NCI-H1930 (cell line): ENCODE measurements at regions not wholly inside any gene's neighbourhood (a gene's known extent, or its start where the extent isn't known, plus 50 kb on each side); places are given as distances from the start of the nearest gene placed in this dataset.

Experiments used
- DNase-seq, 2 experiments: peaks; one replicate each; lab custom pipeline; 2025; lab: John Stamatoyannopoulos, UW

DNA sequence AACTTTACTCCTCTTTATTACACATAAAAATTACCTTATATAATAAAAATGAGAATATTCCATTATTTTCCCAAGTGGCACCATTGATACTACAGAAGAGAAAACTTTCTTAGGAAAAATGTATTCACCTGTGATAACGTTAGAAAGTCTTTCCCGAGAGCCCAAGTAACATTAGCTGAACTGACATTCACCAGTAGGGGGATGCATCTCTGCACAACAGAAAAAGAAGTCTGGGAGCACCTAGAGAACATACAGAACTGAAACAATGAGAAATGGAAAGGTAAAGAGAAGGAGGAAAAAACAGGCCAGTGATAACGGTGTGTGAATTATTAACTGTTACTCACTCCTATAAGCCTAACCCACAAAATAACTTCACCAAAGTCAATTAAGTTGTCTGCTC, 423.3 kb downstream of the CENPC start:
- no peak for DNase-seq

DNA sequence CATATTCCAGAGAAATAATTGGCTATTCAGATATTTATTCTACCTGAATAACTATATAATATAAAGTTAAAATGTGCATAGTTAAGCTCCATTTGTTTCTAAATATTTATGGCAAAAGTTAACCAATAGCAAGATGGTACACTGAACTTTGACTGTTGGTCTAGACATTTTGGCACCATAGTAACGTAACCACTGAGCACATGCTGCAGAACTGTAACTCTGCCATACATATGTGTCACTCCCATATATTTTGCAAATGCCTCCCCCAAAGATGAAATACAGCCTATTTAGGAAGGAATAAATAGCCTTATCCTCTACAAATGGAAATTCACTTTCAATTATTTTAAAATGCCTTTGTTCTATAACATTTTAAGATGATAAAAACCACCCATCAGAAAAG, 424.9 kb downstream of the CENPC start:
- DNase-seq: no peak

DNA sequence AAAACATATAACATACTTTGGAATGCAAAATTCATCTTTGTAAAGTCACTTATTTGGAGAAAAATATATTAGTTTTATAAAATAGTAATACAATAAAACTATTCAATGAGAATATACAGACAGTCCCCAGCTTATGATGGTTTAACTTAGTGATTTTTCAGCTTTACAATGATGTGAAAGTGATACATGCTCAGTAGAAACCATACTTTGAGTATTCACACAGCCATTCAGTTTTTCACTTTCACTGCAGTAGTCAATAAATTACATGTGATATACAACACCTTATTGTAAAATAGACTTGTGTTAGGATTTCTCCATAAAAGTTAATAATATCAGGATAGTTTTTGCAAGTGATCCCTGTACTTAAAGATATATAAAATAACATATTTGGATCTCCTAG, 436.0 kb downstream of the CENPC start:
- no peak for DNase-seq

DNA sequence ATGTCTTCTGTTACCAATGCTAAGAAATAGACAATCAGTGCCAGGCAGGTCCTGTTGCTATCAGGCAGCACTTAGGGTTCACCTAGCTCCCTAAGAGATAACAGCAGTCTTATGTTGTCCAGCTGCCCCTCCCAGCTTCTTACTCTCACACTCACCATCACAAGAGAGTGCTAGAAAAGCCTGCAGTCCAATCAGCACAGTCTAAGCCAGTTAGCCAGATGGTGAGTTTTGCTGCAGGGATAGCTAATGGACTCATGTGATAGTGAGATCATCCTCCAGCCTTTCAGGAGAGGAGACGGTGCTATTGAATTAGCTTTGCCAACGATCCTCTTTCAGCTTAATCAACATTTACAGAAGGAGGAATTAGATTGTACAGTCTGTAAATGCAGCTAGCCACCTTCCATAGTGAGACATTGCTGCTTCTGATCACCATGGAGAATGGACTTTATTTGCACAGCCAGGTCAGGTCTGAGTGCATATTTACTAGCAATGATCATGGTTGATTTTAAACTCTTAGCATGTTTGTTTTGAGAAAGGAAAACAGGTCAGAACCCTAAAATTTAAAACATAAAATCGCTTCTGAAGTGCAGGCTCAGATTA, 438.3 kb downstream of the CENPC start:
- DNase-seq: peak; percentile 84 to 86

DNA sequence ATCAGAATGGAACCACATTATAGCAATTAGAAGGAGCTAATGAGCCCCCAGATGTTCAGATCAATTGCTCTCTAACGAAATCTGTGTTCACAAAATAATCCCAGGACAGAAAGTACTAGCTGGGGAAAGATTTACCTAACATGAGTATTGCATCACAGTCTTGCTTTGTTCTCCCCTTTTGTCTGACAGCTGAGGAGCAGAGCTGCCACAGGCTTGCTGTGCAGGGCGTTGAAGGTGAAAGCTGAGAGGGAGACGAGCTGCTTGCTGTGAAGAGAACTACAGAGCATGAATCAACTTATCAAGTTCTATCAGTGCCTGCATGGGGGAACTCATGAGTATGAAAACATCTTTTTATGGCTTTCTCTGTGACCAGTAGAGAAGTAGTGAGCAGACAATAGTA, 441.2 kb downstream of the CENPC start:
- DNase-seq: no peak

DNA sequence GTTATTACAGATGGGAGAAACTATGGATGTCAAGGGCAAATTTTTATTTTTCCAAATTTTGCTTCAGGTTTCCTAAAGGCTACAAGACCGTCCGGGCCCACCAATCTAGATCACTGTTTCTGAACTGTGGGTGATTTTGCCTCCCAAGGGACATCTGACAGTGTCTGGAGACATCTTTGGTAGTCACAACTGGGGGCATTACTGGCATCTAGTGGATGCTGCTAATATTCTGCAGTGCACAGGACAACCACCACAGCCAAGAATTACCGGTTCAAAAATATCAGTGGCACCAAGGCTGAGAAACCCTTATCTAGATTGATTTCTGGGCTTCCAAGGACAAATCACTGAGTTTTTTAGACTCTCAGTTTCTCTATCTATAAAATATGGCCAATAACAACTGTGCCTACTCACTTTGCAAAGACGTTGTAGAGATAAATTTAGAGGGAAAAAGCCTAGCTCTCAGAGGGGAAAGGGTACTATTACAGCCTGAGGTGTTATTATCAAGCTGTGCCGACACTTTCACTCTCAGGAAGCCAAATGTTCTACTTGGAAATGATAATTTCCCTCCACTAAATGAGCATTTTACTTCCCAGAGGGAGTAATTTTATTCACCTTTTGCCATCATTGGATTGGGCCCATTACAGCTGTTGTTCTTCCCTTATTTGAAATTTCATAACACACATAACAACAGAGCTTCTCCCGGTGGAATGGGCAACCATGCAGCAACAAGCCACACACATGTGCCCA, 442.1 kb downstream of the CENPC start:
- DNase-seq: no peak

DNA sequence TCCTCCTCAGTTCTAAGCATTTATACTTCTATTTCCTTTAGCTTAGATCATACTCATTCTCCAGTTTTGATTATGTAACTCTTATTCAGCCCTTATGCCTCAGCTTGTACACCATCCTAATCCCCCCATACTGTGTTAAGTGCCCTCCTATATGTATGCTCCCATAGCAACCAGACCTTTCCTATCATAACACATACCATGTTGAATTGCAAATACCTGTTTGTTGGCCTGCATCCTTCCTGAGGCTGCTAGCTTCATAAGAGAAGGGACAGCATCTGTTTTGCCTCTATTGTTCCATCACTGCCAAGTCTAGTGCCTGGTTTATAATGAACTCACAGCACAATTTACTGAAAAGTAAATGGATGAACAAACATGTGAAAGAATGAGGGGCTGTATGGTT, 443.7 kb downstream of the CENPC start:
- no peak for DNase-seq

DNA sequence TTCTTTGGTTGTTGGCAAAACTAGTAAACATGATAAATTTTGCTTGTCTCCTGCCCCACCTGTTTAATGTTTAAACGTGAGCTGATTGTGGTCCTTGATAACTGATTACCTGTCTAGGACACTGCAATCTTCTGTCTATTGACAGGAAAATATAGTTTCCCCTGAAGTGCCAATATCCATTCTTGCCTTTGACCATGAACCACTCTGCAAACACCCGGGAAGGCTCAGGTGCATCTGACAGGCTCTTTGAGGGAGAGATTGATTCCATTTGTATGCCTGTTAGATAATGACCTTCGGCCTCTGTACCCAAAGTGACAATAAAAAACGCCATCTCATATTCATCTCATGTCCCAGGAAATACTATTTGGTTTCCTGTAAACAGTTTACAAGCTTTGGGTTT, 453.0 kb downstream of the CENPC start:
- DNase-seq: peak in 1 of 2 experiments; percentile 18

DNA sequence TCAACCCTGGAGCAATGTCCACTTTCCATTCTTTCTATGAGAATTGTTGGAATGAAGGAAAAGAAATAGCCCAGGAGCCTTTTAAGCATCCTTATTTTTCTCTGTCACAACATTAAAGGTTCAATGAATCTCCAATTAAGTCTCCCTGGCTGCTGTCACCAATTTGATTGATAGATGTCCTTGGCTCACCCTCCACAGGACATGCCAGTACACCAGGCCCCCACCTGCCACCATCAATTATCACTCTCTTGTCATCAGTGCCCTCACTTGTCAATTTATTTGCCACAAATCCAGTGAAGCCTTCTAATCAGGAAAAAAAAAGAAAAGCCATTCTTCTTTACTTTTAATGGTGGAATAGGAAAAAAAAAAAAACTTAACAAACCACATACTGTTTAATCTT, 453.6 kb downstream of the CENPC start:
- no peak for DNase-seq

DNA sequence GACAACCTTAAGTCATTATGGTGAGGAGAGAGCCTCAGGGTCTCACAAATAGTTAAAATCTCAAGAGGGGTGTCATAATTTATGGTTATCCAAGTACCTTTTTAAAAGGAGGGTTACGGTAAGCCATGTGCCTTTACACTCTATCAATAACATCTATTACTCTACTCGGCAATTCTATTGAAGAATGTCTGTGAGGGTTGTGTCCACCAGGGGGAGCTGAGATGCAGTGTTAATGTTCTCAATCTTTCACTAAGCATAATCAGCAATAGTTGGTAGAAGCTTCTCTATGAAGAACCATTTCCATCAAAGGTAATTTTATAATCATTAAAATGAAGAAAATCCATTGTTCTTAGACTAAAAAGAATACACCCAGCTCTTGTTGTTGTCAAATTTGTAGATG, 457.4 kb downstream of the CENPC start:
- no peak for DNase-seq

DNA sequence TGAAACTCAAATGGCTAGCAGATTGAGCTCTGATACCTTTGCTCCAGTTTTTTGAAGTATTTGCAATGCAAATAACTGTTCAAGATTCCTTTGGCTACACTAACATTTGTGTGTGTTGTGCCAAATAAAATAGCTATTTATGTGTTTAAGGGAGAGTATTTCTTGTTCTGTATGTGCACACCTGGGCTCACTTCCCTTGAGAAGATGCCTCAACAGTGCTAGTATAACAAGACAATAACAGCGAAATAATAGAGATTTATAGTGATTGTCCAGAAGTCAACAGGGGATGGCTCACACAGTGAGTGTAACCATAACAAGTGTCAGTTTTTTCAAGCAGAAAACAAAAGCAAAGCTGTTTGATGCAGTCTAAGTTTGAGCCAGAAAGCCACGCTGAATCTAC, 460.5 kb downstream of the CENPC start:
- peak in 1 of 2 experiments; percentile 21 for DNase-seq

DNA sequence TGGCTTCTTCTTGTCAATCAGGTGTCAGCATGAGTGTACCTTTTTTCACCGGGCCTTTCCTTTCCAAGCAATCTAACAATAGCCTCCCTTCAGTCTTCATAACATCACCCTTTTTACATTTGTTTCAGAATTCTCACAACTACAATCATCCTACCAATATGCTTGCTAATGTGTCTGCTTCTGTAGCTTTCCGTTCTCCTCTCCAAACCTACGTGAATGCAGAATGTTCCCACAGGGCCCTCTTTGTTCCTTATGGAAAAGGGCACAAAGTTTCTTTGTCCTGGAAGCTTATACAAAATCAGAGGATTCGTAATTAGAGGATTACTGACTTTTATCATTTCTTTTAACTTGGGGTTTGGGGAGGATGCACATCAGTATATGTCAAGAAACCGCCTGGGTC, 461.8 kb downstream of the CENPC start:
- DNase-seq: no peak

DNA sequence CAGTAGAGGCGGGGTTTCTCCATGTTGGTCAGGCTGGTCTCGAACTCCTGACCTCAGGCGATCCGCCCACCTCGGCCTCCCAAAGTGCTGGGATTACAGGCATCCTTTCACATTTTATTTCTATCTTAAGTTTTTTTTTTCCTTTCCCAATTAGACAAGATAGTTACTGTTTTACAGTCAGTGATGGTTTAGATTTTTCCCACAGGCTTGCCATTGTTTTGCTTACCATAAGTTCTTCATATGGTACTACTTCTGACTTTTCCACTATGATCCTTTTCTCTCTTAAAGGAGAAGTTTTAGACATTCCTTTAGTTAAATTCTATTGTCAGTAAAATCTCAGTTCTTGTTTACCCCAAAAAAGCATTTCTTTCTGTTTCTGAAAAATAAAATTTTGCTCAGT, 462.6 kb downstream of the CENPC start:
- DNase-seq: no peak

DNA sequence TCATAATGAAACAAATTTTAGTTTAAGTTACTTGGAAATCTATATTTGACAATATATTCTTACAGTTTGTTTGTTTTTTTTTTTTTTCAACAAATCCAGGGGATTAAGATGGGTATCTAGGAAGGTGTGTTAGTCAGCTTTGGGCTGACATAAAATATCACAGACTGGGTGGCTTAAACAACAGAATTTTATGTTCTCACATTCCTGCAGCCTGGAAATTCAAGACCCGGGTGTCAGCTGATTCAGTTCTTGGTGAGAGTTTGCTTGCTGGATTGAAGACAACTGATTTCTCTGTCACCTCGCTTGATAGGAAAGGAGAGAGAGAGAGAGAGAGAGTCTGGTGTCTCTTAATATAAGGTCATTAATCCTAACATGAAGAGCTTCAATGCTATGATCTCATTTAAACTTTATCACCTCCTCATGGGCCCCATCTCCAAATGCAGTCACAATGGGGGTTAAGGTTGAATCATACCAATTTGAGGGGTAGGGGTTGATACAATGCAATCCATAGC, 465.2 kb downstream of the CENPC start:
- no peak for DNase-seq

DNA sequence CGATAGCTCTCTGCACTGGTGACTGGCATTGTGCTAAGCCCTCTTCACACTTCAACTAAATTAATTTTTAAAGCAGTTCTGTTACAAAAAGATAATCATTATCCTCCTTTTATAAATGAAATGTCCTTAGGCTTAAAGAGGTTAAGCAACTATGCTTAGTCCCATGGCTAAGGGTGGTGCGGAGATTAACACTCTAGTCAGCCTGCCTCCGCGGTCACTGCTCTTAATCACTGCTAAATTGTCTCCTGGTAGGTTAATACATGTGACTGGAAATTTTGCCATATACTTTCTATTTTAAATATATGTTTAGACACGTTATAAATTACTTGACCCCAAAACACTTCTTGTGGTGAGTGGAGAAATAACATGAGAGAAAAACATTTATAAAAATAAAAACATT, 473.7 kb downstream of the CENPC start:
- no peak for DNase-seq

DNA sequence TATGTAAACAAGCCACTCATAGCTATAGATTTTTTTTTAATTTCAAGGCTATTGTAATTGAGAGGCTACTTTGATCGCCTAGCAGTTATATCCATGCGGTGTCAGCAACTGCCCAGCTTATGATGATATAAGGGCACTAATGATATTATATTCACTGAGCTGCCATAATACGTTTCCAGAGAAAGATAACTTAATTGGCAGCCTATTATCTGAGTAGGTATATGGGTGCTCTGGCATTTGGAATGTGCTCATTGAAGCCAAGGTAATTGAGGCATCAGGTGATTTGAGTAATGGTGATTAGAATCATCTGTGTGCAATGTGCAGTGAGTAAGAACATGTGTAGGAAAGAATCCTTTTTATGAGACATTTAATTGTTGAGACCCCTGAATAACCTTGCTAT, 490.0 kb downstream of the CENPC start:
- no peak for DNase-seq

DNA sequence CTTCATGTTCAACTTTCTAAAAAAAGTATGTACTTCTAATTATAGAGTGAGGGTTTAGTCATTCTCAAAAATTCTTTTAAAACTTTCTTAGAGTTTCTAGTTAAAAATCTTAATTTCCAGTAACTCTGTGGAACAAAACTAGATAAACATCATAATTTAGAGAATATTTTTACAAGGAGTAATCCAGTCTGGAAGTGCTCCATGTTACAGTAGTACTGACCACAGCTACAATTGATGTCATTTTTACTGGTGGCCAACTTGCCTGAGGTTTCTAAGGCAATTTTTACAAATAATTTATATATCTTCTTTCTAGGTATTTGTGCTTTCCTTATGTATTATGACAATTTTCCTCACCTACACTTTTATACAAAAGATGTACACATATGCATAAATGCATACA, 490.4 kb downstream of the CENPC start:
- no peak for DNase-seq

DNA sequence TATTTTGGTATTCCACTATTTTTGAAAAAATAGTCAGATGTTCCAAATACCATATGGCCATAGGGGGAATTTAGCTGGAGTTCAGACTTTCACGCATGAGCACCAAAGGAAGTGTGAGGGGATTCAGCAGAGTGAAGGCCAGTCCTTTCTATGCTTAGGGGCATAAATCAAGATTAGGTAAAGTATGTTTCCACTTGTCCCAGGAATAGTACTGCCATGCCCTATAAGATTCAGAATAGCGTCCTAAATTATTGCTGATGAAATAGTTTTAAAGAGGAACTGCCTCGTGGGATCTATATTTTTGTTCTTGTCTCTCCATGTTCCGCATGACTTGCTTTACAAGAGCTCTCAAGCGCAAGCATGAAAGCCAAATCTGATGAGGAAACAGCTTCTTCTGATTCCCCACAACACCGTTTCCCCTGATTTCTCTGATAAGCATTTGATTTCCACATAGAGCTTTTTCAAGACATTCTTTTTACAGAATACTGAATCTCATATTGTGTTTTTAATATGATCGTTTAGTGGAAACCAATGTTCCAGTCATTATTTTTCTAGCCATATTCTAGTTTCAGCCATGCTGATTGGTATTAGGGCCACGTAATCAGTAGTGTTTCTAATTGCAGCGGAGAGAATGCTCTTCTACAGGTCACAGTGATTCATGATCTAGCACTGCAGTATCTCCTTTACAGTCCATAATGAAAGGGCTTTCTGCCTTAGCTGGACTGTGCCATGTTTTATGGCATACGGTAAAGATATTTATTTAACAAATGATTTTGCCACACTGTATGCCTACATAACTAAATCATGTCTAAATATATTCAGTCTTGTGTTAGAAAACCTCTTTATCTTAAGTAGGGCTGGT, 492.3 kb downstream of the CENPC start:
- DNase-seq: no peak

DNA sequence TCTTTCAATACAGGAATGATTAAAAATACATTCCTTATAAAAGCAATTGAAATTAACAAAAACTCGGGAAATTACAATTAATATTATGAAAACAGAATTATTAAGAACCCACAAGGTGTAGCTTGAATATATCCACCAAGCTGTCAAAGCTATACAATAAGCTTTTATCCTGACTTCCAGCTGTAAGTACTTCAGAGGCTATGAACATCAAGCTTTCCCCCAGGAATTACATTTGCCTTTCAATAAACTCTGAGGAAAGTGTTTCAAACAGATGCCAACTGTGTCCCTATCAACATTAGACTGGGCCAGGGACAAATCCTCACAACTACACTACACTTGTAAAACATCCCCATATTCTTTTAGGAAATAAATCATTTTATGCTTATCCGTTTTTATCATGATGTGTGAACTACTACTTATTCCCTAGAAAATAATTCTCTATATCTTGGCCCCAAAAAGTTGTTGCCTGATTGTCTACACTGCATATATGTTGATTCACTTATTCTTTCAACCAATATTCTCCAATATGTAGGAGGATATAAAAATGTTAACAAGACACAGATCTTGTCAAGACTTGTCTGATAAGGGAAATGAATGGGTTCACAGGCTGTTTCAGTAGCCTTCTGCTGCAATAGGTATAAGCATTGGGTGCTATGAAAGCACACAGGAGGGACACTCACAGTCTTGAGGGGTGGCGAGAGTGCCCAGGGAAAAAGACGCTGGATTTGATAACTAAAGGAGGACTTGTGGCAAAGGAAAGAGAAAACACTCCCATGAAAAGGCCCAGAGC, 494.1 kb downstream of the CENPC start:
- DNase-seq: no peak

DNA sequence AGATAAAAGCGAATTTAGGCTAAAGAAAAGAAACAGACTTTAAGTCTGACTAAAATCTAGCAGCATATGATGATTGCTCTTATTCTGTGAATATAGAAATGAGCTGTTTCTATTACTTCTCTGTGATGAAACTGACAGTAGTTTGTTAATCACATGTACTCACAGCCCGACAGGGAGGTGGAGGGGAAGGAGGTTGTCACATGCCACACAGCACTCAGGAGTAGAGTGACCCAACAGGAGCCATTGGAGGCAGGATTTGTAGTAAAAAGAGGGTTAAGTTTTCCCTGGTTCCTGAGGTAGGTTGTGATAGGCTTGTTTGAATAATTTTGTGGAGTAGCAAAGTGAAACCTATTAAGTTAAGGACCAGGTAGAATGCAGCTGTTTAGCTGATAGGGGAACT, 495.9 kb downstream of the CENPC start:
- no peak for DNase-seq

DNA sequence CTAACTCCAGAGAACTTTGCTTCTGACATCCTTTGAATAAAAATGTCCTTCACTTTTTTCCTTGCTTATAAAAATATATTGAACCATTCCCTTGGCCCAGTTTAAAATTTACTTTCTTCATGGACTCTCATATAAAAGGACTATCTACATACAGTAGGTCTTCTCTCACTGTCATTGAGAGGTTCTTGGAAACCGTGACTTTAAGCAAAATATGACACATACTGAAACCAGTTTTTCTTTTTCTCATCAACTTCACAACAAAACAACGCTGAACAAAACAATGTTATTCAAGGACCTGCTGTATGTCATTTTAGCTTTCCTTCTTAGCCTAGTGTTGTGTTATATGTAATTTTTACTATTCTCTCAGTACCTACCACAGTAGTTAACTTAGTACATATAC, 496.8 kb downstream of the CENPC start:
- DNase-seq: no peak

DNA sequence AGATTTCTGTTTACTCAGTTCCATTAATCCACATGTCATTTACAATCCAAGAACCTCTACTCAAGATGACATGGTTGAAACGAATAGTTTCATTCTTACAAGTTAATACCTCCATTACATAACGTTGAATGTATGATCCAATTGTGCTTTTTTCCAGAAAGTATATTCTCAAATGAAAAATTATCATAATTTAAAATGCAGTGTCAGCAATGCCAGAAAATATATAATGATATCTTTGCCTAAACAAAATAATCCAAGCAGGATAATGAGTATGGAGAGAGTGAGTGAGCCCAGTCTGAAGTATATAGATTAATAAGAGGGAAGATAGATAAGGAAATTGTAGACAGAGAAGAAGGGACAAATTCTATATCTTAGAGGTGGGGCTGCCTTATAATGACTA, 505.0 kb downstream of the CENPC start:
- DNase-seq: no peak
